GM23248 (cell line): ENCODE measurements at regions not wholly inside any gene's neighbourhood (a gene's known extent, or its start where the extent isn't known, plus 50 kb on each side); places are given as distances from the start of the nearest gene placed in this dataset.

Source experiments
- EZH2 ChIP-seq: fragments of 200-600 bp; sonication (generic); IDR thresholded peaks from 2 replicates; pipeline ENCODE4 v1.6.1; 2018; ENCODE audit warnings: antibody characterized with exemption, mild to moderate bottlenecking; ENCODE audit not compliant: insufficient read depth, poor library complexity, severe bottlenecking
- EZH2phosphoT487 ChIP-seq: fragments of 200-600 bp; sonication (generic); IDR thresholded peaks from 2 replicates; pipeline ENCODE4 v1.6.1; 2018; ENCODE audit warnings: antibody characterized with exemption, moderate library complexity, mild to moderate bottlenecking, low read depth; ENCODE audit not compliant: insufficient read depth

DNA sequence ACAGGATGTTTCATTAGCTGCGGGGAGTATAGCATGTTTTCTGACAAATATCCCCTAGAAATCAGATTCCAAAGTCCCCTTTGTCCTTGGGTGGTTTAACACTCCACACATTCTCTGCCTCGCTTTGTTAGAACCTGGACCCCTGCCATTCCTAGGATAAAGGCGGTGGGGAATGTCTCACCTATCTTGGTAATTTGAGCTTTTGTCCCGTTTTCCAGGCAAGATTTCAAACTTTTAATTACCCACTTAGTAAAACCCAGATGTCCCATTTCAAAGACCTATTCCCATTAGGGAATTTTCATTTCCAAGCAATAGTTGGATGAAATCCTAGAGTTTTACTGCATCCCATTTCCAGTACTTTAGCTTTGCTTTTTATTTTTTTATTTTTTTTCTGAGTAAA is 501.0 kb upstream of the MAP3K7 start:
- TF ChIP-seq EZH2 (no peak), EZH2phosphoT487 (no peak)
